NCI-H345 treated with DMSO at 0.1 percent for 48 hours (cell line): ENCODE measurements at regions not wholly inside any gene's neighbourhood (a gene's known extent, or its start where the extent isn't known, plus 50 kb on each side); places are given as distances from the start of the nearest gene placed in this dataset.

ENCODE experiments used
- DNase-seq: peaks from one replicate; lab custom pipeline; 2025; ENCODE audit not compliant: unreplicated experiment; lab: John Stamatoyannopoulos, UW

- no peak for DNase-seq
Measured at GRCh38 chr3:87354398-87354797, 78.0 kb upstream of the POU1F1 start.

GRCh38 chr3:87351937-87352336 is 75.6 kb upstream of the POU1F1 start:
- no peak for DNase-seq

- DNase-seq = peak; percentile 63
Measured at GRCh38 chr3:87350367-87351199, 74.2 kb upstream of the POU1F1 start.

GRCh38 chr3:87349833-87350232 is 73.4 kb upstream of the POU1F1 start:
- DNase-seq = no peak

GRCh38 chr3:87336761-87337160 is 60.4 kb upstream of the POU1F1 start:
- DNase-seq = no peak

- DNase-seq = no peak
Measured at GRCh38 chr3:87335931-87336330, 59.5 kb upstream of the POU1F1 start.

- no peak for DNase-seq
Measured at GRCh38 chr3:87333393-87333892, 57.1 kb upstream of the POU1F1 start.

GRCh38 chr3:87332789-87333188 is 56.4 kb upstream of the POU1F1 start:
- no peak for DNase-seq

GRCh38 chr3:87329065-87329464 is 52.7 kb upstream of the POU1F1 start:
- DNase-seq = no peak
